ENCODE measurements at regions not wholly inside any gene's neighbourhood (a gene's known extent, or its start where the extent isn't known, plus 50 kb on each side); places are given as distances from the start of the nearest gene placed in this dataset.
A peak's percentile ranks its signal among the peaks of the same experiment; 100 is the strongest.
"Not testable (repeated sequence)": the region's sequence is repeated elsewhere in the genome, so short reads cannot be mapped to it uniquely, and the experiment has no call there.

- TF ChIP-seq CTCF (IDR thresholded peaks at IDR 0.05), result no peak
- H3K4me1 Mint-ChIP-seq, result peaks cover 29% of the 10 kb centered on the region
- peak overlapping the region; percentile 9 for H3K4me3 Mint-ChIP-seq
- H3K36me3 Mint-ChIP-seq (ENCODE audit: low read depth), result no peaks in the 10 kb centered on the region
- no peaks in the 10 kb centered on the region for H3K9me3 Mint-ChIP-seq
- no peak overlapping the region for H3K27ac Mint-ChIP-seq
- no peak for DNase-seq
- no peaks in the 10 kb centered on the region for H3K27me3 Mint-ChIP-seq (ENCODE audit: low read depth, poor library complexity)
These were observed 50.7 kb upstream of the AP4E1 start for GRCh38 chr15:50857763-50858162.

- Mint-ChIP-seq H3K27ac (no peak overlapping the region), H3K9me3 (no peaks in the 10 kb centered on the region), H3K4me1 (peaks cover 29% of the 10 kb centered on the region), H3K27me3 (ENCODE audit: low read depth, poor library complexity) (peaks cover 2% of the 10 kb centered on the region), H3K4me3 (no peak overlapping the region), H3K36me3 (ENCODE audit: low read depth) (no peaks in the 10 kb centered on the region)
- no peak for TF ChIP-seq CTCF (IDR thresholded peaks at IDR 0.05)
- no peak for DNase-seq
These were observed 53.6 kb upstream of the AP4E1 start for GRCh38 chr15:50854601-50855490.

GRCh38 chr15:50850003-50850402 lies 58.5 kb upstream of the AP4E1 start:
- H3K4me3 Mint-ChIP-seq, result no peak overlapping the region
- no peak for TF ChIP-seq CTCF (IDR thresholded peaks at IDR 0.05)
- no peak overlapping the region for H3K27ac Mint-ChIP-seq
- H3K27me3 Mint-ChIP-seq (ENCODE audit: low read depth, poor library complexity), result peaks cover 2% of the 10 kb centered on the region
- no peaks in the 10 kb centered on the region for H3K36me3 Mint-ChIP-seq (ENCODE audit: low read depth)
- peaks cover 4% of the 10 kb centered on the region for H3K9me3 Mint-ChIP-seq
- H3K4me1 Mint-ChIP-seq, result no peaks in the 10 kb centered on the region
- DNase-seq, result no peak

- Mint-ChIP-seq H3K27me3 (ENCODE audit: low read depth, poor library complexity) (peaks cover 2% of the 10 kb centered on the region), H3K9me3 (peaks cover 18% of the 10 kb centered on the region), H3K4me3 (no peak overlapping the region), H3K4me1 (no peaks in the 10 kb centered on the region), H3K27ac (no peak overlapping the region), H3K36me3 (ENCODE audit: low read depth) (peaks cover 4% of the 10 kb centered on the region)
- no peak for TF ChIP-seq CTCF (IDR thresholded peaks at IDR 0.05)
- no peak for DNase-seq
These were observed 60.1 kb upstream of the AP4E1 start for GRCh38 chr15:50848349-50848748.

GRCh38 chr15:50845181-50845580 lies 63.3 kb upstream of the AP4E1 start:
- not testable (repeated sequence) for H3K4me1 Mint-ChIP-seq; H3K4me3 Mint-ChIP-seq; H3K27ac Mint-ChIP-seq; H3K36me3 Mint-ChIP-seq (ENCODE audit: low read depth); DNase-seq; H3K27me3 Mint-ChIP-seq (ENCODE audit: low read depth, poor library complexity)
- H3K9me3 Mint-ChIP-seq, result peaks cover 29% of the 10 kb centered on the region

- TF ChIP-seq CTCF (IDR thresholded peaks at IDR 0.05), result no peak
- Mint-ChIP-seq H3K36me3 (ENCODE audit: low read depth) (peaks cover 4% of the 10 kb centered on the region), H3K4me3 (no peak overlapping the region), H3K27me3 (ENCODE audit: low read depth, poor library complexity) (peaks cover 4% of the 10 kb centered on the region), H3K9me3 (peaks cover 29% of the 10 kb centered on the region), H3K4me1 (no peaks in the 10 kb centered on the region), H3K27ac (no peak overlapping the region)
- no peak for DNase-seq
These were observed 68.0 kb upstream of the AP4E1 start for GRCh38 chr15:50840520-50840919.
